Astrocyte (in vitro differentiated cells and primary cell): ENCODE measurements at regions not wholly inside any gene's neighbourhood (a gene's known extent, or its start where the extent isn't known, plus 50 kb on each side); places are given as distances from the start of the nearest gene placed in this dataset.
A peak's percentile ranks its signal among the peaks of the same experiment; 100 is the strongest.

ENCODE experiments used
- DNase-seq: peaks from one replicate; pipeline ENCODE4 v3.0.0-alpha.2; 2010; ENCODE audit warnings: low read depth
- FAIRE-seq: peaks from 2 replicates; lab custom pipeline; 2011; peaks lifted over from hg19 to GRCh38; lab: Jason Lieb, UNC
- H2AFZ ChIP-seq: 2 replicates; pipeline ENCODE4 v1.6.0; 2012; ENCODE audit warnings: low read depth, low read length, inconsistent platforms
- H3K27ac ChIP-seq: 2 replicates; pipeline ENCODE4 v1.5.1; 2011; ENCODE audit warnings: low read depth, low read length, inconsistent platforms
- H3K27me3 ChIP-seq: 2 replicates; pipeline ENCODE4 v1.6.0; 2011; ENCODE audit warnings: low read length, inconsistent platforms; ENCODE audit not compliant: insufficient read depth
- H3K36me3 ChIP-seq: 2 replicates; pipeline ENCODE4 v1.5.1; 2011; ENCODE audit warnings: low read length, inconsistent platforms; ENCODE audit not compliant: insufficient read depth
- H3K4me1 ChIP-seq: 2 replicates; pipeline ENCODE4 v1.5.1; 2011; ENCODE audit warnings: low read length, inconsistent platforms; ENCODE audit not compliant: insufficient read depth
- H3K4me2 ChIP-seq: 2 replicates; pipeline ENCODE4 v1.6.0; 2012; ENCODE audit warnings: low read length, inconsistent platforms
- H3K4me3 ChIP-seq: 2 replicates; pipeline ENCODE4 v1.5.1; 2011; ENCODE audit warnings: low read depth, mild to moderate bottlenecking, low read length, inconsistent platforms; ENCODE audit not compliant: insufficient read depth
- H3K79me2 ChIP-seq: 2 replicates; pipeline ENCODE4 v1.6.0; 2012; ENCODE audit warnings: mild to moderate bottlenecking, low read length, inconsistent platforms; ENCODE audit not compliant: insufficient read depth
- H3K9ac ChIP-seq: 2 replicates; pipeline ENCODE4 v1.6.0; 2012; ENCODE audit warnings: mild to moderate bottlenecking, low read length, inconsistent platforms
- H3K9me3 ChIP-seq: 2 replicates; pipeline ENCODE4 v1.5.1; 2012; ENCODE audit warnings: low read depth, mild to moderate bottlenecking, low read length, inconsistent platforms; ENCODE audit not compliant: insufficient read depth
- H4K20me1 ChIP-seq: 2 replicates; pipeline ENCODE4 v1.6.0; 2012; ENCODE audit warnings: low read length, inconsistent platforms; ENCODE audit not compliant: insufficient read depth
- H3K27ac Mint-ChIP-seq: one replicate; pipeline ENCODE4 v1.8.0; 2021; ENCODE audit warnings: mild to moderate bottlenecking, mixed read lengths; ENCODE audit not compliant: unreplicated experiment
- H3K27me3 Mint-ChIP-seq: one replicate; pipeline ENCODE4 v1.8.0; 2021; ENCODE audit warnings: low read depth, mixed read lengths; ENCODE audit not compliant: unreplicated experiment
- H3K36me3 Mint-ChIP-seq: one replicate; pipeline ENCODE4 v1.8.0; 2021; ENCODE audit warnings: low read depth, mixed read lengths; ENCODE audit not compliant: unreplicated experiment
- H3K4me1 Mint-ChIP-seq: one replicate; pipeline ENCODE4 v1.8.0; 2021; ENCODE audit warnings: low read depth, mixed read lengths; ENCODE audit not compliant: unreplicated experiment
- H3K4me3 Mint-ChIP-seq: one replicate; pipeline ENCODE4 v1.8.0; 2021; ENCODE audit warnings: mild to moderate bottlenecking, moderate library complexity, mixed read lengths; ENCODE audit not compliant: unreplicated experiment
- H3K9me3 Mint-ChIP-seq: one replicate; pipeline ENCODE4 v1.8.0; 2021; ENCODE audit warnings: mild to moderate bottlenecking, mixed read lengths; ENCODE audit not compliant: unreplicated experiment
- EZH2 ChIP-seq: IDR thresholded peaks from 2 replicates; pipeline ENCODE4 v1.6.1; 2012; ENCODE audit warnings: mild to moderate bottlenecking, low read length, inconsistent platforms; ENCODE audit not compliant: insufficient read depth
- TF ChIP-seq, protein P1 (sequence below): IDR thresholded peaks from 2 replicates; pipeline ENCODE4 v1.5.1; 2011; ENCODE audit warnings: low read depth, mild to moderate bottlenecking, inconsistent platforms, low read length, moderate library complexity; ENCODE audit not compliant: insufficient read depth

DNA sequence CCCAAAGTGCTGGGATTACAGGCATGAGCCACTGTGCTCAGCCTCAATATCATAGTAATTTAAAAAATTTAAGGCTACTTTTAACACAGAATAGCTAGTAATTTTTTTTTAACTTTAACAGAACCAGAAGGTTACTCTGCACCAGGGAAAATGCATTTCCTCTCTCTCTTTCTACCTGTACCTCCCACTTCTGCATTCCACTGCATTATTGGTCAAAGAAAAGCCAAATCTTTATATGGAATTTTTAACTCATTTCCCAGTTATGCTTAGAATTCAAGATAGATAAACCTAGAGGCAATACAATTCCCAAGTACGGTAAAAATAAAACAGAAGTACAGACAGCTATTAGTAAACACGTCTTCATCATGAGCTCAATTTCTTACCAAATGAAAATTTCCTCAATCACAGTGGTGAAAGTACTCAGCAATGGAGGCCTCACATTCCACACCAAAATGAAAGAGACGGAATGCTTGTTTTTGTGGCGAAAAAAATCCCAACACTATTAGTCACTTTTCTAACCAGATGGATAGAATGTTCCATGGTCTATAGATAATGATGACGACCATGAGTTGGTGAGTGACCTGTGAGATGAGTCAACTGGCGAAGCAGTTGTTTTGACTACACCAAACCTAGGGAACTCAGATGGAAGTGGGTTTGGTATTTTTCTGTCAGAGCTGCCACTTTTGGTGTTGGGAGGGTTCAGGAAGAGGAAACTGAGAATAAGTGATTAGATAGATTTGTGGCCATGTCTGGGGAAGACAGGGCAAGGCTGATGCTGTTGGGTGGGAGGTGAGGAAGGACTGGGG, 104.7 kb upstream of the SGK1 start:
- no peak overlapping the region for H3K4me3 ChIP-seq
- H3K27me3 Mint-ChIP-seq: no peaks in the 10 kb centered on the region
- H3K27me3 ChIP-seq: no peaks in the 10 kb centered on the region
- no peaks in the 10 kb centered on the region for H3K36me3 Mint-ChIP-seq
- H2AFZ ChIP-seq: peak overlapping the region; percentile 6
- peak overlapping the region; percentile 85 for H3K9ac ChIP-seq
- H3K4me3 Mint-ChIP-seq: no peak overlapping the region
- DNase-seq: peak; percentile 100
- peak overlapping the region; percentile 97 for H3K27ac Mint-ChIP-seq
- H3K9me3 Mint-ChIP-seq: peaks cover 2% of the 10 kb centered on the region
- peaks cover 53% of the 10 kb centered on the region for H3K4me1 ChIP-seq
- no peaks in the 10 kb centered on the region for H3K9me3 ChIP-seq
- no peaks in the 10 kb centered on the region for H3K36me3 ChIP-seq
- no peaks in the 10 kb centered on the region for H3K79me2 ChIP-seq
- FAIRE-seq: peak; percentile 100
- H4K20me1 ChIP-seq: no peaks in the 10 kb centered on the region
- H3K27ac ChIP-seq: peak overlapping the region; percentile 99
- H3K4me2 ChIP-seq: peak overlapping the region; percentile 71
- TF ChIP-seq EZH2: no peak
- TF ChIP-seq, protein P1, sequence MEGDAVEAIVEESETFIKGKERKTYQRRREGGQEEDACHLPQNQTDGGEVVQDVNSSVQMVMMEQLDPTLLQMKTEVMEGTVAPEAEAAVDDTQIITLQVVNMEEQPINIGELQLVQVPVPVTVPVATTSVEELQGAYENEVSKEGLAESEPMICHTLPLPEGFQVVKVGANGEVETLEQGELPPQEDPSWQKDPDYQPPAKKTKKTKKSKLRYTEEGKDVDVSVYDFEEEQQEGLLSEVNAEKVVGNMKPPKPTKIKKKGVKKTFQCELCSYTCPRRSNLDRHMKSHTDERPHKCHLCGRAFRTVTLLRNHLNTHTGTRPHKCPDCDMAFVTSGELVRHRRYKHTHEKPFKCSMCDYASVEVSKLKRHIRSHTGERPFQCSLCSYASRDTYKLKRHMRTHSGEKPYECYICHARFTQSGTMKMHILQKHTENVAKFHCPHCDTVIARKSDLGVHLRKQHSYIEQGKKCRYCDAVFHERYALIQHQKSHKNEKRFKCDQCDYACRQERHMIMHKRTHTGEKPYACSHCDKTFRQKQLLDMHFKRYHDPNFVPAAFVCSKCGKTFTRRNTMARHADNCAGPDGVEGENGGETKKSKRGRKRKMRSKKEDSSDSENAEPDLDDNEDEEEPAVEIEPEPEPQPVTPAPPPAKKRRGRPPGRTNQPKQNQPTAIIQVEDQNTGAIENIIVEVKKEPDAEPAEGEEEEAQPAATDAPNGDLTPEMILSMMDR: no peak
- peaks cover 46% of the 10 kb centered on the region for H3K4me1 Mint-ChIP-seq

DNA sequence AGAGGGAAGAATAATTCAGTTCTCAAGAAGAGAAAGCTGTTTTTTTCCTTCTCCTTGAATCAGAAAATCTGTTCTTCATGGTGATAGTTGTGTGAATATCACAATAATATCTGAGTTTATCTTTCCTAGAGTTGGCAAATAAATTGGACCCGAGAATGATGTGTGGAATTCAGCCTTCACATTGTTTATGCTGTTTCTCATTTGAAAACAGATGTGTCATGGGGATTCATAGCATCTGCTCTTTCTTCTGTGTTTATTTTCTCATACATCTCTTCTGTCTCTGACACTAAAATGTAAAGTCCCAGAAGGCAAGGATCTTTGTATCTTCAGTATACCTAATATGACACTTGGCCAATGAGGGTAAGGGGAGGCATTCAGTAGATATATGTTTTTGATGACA, 103.6 kb upstream of the SGK1 start:
- Histone ChIP-seq H3K9ac (peak overlapping the region; percentile 75), H3K4me2 (peak overlapping the region; percentile 39), H3K4me3 (no peak overlapping the region), H4K20me1 (no peaks in the 10 kb centered on the region), H3K27ac (peak overlapping the region; percentile 99), H3K27me3 (no peaks in the 10 kb centered on the region), H3K79me2 (no peaks in the 10 kb centered on the region), H2AFZ (no peak overlapping the region), H3K36me3 (no peaks in the 10 kb centered on the region), H3K9me3 (no peaks in the 10 kb centered on the region), H3K4me1 (peaks cover 58% of the 10 kb centered on the region)
- Mint-ChIP-seq H3K4me1 (peaks cover 46% of the 10 kb centered on the region), H3K9me3 (peaks cover 2% of the 10 kb centered on the region), H3K27ac (peak overlapping the region; percentile 99), H3K27me3 (no peaks in the 10 kb centered on the region), H3K4me3 (no peak overlapping the region), H3K36me3 (no peaks in the 10 kb centered on the region)
- FAIRE-seq (peak; percentile 71), DNase-seq (peak; percentile 64)
- no peak for TF ChIP-seq EZH2
- TF ChIP-seq, protein P1: no peak

DNA sequence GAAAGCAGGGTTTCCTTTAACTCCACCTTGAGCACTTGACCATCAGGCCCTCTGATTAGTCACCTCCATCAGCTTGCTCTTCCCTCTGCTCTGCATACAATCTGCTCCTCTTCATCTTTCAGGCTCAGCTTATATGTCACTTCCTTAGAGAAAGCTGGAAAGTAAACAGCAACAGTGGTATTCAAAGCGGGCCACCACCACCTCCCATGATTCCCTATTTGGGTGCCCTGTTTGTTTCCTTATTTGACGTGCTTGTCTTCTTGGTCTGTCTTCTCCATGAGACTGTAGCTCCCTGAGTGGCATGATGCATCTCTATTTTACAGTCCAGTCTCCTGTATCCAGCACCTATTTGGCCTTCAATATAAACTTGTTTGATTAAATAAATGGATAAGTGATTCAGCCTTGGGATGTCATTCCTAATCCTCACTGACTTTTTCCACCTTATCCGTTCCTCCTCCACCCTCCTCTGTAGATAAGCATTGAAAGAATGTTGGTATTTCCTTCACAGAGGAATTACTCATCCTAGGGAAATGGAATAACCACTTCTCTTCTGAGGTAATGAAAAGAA, 102.8 kb upstream of the SGK1 start:
- peak; percentile 92 for DNase-seq
- H3K4me1 Mint-ChIP-seq: peaks cover 42% of the 10 kb centered on the region
- peak overlapping the region; percentile 99 for H3K27ac ChIP-seq
- no peaks in the 10 kb centered on the region for H3K79me2 ChIP-seq
- peak; percentile 82 for FAIRE-seq
- peaks cover 56% of the 10 kb centered on the region for H3K4me1 ChIP-seq
- H3K4me3 ChIP-seq: no peak overlapping the region
- no peaks in the 10 kb centered on the region for H4K20me1 ChIP-seq
- H3K36me3 Mint-ChIP-seq: no peaks in the 10 kb centered on the region
- no peak for TF ChIP-seq EZH2
- TF ChIP-seq, protein P1: no peak
- peaks cover 2% of the 10 kb centered on the region for H3K9me3 Mint-ChIP-seq
- H3K4me2 ChIP-seq: peak overlapping the region; percentile 39
- no peaks in the 10 kb centered on the region for H3K27me3 Mint-ChIP-seq
- no peaks in the 10 kb centered on the region for H3K9me3 ChIP-seq
- peak overlapping the region; percentile 2 for H2AFZ ChIP-seq
- peak overlapping the region; percentile 75 for H3K9ac ChIP-seq
- peak overlapping the region; percentile 45 for H3K4me3 Mint-ChIP-seq
- no peaks in the 10 kb centered on the region for H3K27me3 ChIP-seq
- H3K27ac Mint-ChIP-seq: peak overlapping the region; percentile 99
- H3K36me3 ChIP-seq: no peaks in the 10 kb centered on the region
